ENCODE measurements at regions not wholly inside any gene's neighbourhood (a gene's known extent, or its start where the extent isn't known, plus 50 kb on each side); places are given as distances from the start of the nearest gene placed in this dataset.

DNA sequence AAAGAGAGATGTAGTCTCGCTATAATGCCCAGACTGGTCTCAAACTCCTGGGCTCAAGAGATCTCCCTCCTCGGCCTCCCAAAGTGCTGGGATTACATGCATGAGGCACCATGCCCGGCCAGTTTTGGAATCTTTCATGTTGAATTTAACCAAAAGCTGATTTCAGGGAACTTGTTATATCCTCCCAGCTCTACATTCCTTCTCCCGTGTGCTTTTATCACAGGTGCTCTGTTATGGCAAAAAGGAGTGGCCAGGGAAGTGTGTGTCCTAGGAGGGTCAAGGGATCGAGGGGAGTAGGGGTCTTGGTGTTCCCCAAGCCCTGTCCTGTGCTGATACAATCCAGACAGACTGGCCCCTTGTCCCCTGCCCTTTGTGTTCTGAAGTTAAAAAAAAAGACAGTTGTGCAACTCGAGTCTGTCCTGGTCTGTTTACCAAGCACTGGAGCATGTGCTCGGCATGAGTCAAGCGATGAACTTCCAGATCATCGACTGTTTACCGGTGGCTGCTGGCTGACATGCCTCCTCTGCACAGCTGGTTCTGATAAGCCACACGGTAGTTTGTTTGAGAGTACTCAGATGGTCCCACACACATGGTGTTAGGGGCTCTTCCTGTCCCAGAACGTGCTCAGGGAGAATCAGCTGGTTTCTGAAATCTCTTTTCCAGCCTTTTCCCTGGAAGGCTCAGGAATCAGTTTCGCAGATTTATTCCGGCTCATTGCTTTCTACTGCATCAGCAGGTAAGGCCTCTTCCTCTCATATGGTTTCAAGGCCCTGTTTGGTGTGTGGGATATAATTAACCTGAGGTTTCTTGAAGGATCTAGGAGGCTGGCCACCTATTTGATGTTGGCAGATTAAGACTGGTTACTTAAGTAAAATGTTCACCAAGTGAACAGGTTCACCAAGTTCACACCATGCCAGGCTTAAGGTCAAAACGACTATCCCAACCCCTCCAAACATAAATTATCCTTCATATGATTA lies 52.6 kb upstream of the NAA20 start:
- in situ Hi-C loops (cut with MboI; ENCODE audit: low pct_unique_long_range_greater_than_20kb, low sequenced_read_pairs) = no loop called here
- no peak for DNase-seq

DNA sequence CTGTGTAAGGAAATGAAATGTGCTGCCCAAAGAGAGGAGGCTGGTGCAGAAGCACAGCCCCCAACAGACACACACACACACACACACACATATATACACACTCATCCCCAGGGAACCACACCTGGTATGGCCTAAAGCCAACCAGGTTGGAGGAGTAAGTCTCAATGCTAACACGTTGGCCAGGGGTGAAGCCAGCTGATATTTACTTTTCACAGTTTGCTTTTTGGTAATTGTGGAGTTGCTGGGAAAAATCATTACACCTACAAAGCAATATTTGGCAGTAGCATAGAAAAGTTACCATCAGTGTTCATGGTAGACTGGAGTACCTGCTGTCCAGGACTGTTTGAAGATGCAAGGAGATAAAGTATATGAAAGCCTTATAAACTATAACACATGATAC lies 50.3 kb upstream of the NAA20 start:
- no peak for DNase-seq
- in situ Hi-C loops (cut with MboI; ENCODE audit: low pct_unique_long_range_greater_than_20kb, low sequenced_read_pairs) = no loop called here

Data from KBM-7 (cell line).